Stimulated activated CD4-positive, alpha-beta T cell treated with anti-CD3 and anti-CD28 coated beads, Interleukin-4, amount 100 ng/mL, for 48 hours (primary cell): ENCODE measurements at regions not wholly inside any gene's neighbourhood (a gene's known extent, or its start where the extent isn't known, plus 50 kb on each side); places are given as distances from the start of the nearest gene placed in this dataset.
"Not testable (repeated sequence)": the region's sequence is repeated elsewhere in the genome, so short reads cannot be mapped to it uniquely, and the experiment has no call there.

Experiments used
- DNase-seq, 2 donors: peaks; one replicate each; pipeline ENCODE4 v3.0.0-alpha.2; 2020; ENCODE audit warnings: low read depth in 2 of 2

GRCh38 chr7:120180221-120180620 is 92.8 kb upstream of the KCND2 start:
- no peak for DNase-seq

GRCh38 chr7:120181499-120181898 is 91.5 kb upstream of the KCND2 start:
- DNase-seq = no peak

- DNase-seq = no peak
Measured at GRCh38 chr7:120184866-120185265, 88.1 kb upstream of the KCND2 start.

DNA sequence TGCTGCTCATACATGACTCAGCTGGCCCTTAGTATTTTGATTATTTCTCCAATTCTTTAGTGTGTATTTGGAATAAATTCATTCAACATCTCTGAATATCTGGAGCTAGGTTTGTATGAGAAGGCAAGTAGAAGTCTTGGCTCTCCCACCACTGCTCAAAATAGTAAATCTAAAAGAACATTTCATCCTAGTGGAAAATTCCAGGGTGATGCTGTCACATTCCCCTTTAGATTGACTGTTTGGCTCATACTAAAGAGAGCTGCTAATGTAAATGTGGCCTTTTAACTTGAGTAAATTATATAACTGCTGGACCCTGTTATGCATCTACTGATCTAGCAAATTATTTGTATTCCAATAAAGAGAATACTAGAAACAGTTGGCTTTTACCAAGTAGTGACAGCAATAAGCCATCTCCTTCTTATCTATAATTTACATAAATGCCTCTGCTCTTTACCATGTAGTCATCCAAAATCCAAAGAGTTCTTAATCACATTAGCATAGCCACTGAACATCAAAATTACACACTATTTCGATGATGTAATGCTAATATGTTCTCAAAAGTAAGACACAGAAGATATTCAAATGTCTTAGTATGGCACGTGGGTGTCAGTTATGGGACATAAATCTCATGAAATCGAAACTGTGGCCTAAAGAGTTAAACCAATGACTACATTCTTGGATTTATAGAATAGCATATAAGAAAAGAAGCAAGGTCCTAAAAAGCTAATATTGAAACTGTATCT is 86.9 kb upstream of the KCND2 start:
- DNase-seq = no peak

DNA sequence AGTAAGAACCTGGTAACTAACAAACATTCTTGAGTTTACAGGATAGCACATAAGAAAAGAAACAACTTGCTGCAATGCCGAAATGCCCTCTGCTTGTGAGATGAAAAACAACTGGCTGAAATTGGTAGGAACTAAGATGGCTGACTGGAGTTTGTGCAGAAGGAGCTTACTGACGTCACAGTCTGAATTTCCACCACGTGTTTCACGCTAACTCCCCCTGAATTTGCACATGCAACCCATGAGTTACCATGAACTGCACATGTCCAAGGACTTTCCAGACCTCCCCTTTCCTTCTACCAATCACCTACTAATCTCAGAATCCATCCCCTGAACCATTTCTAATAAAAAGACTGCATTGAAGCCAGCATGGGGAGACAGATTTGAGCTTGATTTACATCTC is 86.3 kb upstream of the KCND2 start:
- DNase-seq = no peak

DNA sequence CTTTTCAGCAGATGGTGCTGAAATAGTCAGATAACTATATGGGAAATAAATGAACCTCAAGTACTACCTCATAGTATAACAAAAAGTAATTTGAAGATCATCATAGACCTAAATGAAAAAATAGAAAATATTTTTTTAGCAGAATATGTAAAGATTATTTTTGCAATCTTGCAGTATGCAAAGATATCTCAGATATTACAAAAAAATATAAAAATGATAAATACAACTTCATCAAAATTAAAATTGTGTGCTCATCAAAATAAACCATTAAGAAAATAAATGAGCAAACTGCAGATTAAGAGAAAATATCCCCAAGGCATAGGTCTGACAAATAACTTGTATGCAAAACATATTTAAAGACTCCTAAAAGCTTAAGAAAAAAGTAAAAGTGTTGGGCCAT is 83.4 kb upstream of the KCND2 start:
- no peak for DNase-seq

DNA sequence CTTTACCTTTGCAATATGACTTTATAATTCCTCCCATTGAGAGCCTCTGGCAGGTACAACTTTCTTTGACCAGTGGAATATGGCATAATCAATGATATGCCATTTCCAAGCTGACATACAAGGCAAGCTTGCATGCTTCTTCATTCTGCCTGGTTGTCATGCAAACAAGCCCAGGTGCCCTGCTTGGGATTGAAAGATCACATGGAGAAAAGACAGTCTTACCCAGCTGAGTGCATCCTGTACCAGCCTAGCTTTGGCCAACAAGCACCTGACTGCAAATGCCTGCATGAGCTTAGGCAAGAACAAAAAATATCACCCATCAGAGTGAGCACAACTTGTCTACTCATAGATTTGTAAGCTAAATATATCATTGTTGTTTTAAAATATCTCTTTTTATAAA is 82.9 kb upstream of the KCND2 start:
- DNase-seq = no peak

GRCh38 chr7:120190566-120190965 is 82.4 kb upstream of the KCND2 start:
- no peak for DNase-seq

DNA sequence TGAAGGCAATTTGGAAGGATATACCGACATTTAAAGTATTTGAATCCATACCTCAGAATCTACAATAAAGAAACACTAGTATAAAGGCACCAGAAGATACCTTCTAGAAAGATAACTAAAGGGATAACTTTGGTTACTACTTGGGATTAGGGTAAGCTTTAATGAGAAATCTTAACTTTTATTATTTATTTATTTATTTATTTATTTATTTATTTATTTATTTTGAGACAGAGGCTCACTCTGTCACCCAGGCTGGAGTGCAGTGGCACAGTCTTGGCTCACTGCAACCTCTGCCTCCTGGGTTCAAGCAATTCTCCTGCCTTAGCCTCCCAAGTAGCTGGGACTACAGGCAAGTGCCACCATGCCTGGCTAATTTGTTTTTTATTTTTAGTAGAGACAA is 81.6 kb upstream of the KCND2 start:
- not testable (repeated sequence) for DNase-seq

DNA sequence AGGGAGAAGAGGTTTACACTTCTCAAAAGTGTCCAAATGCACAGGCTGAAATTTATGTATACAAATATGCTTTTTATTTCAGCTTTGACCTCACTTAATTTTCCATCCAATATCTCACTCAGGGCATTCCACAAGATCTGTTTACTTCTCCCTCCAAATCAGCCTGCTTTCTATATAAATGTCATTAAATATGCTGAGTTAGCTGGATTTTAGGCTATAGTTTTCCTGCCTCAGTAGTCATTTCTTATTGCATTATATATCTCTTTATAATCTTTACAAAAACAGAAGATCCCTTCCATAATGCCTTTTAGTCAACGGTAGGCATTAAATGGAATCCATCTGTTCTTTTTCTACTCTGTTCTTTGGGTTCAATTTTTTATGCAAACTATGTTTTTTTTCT is 71.7 kb upstream of the KCND2 start:
- no peak for DNase-seq

DNA sequence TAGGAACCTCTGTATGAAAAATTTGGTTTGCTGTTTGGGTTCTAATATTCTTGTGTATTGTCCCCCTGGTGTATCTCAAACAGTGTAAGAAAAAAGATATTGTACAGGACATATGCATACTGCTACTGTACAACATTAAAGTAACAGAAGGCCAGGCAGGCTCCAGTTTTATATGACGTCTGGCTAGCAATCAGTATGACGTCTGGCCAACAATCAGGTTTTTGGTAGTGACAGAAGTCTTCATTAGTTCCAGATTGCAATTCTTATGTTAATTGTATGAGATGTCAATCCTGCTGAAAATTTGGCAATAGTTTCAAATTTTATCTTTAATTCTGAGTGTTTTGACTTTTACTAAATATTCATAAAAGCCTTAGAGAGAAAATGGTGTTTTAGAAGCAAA is 67.9 kb upstream of the KCND2 start:
- DNase-seq = no peak

- no peak for DNase-seq
Measured at GRCh38 chr7:120207037-120207436, 65.9 kb upstream of the KCND2 start.

DNA sequence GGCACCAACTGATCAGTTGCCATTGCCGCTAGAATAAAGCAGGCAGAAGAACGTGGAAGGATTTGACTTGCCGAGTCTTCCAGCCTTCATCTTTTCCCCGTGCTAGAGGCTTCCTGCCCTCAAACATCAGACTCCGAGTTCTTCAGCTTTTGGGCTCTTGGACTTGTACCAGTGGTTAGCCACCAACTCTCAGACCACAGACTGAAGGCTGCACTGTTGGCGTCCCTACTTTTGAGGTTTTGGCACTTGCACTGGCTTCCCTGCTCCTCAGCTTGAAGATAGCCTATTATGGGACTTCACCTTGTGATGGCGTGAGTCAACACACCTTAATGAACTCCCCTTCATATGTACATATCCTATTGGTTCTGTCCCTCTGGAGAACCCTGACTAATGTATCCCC is 57.3 kb upstream of the KCND2 start:
- DNase-seq = no peak

GRCh38 chr7:120216947-120217346 is 56.0 kb upstream of the KCND2 start:
- no peak for DNase-seq

GRCh38 chr7:120218712-120219111 is 54.3 kb upstream of the KCND2 start:
- no peak for DNase-seq

GRCh38 chr7:120221666-120222065 is 51.3 kb upstream of the KCND2 start:
- DNase-seq = no peak
